Activated CD8-positive, alpha-beta memory T cell treated with anti-CD3 and anti-CD28 coated beads, Interleukin-2, amount 50 U/mL, for 24 hours (primary cell): ENCODE measurements at regions not wholly inside any gene's neighbourhood (a gene's known extent, or its start where the extent isn't known, plus 50 kb on each side); places are given as distances from the start of the nearest gene placed in this dataset.
"Not testable (repeated sequence)": the region's sequence is repeated elsewhere in the genome, so short reads cannot be mapped to it uniquely, and the experiment has no call there.

Experiments used
- DNase-seq: peaks from one replicate; pipeline ENCODE4 v3.0.0-alpha.2; 2020; ENCODE audit errors: extremely low read depth

DNA sequence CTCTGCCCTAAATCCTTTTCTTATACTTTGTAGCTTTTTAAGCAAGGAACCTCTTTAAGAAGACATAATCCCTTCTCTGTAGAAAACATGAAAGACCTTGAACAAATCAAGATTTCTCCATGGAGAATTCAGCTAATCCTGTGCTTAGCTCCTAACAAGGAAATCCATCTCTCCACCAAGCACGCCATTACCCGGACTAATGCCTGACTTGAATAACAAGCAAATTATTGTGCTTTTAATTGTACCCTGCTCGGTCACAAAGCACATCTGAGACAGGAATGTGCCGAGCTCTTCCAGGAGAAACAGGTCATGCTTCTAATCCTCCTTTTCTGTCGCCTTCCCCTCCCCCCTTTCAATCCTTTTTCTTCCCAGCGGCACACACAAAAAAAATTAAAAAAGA is 141.3 kb downstream of the PSAT1 start:
- DNase-seq = no peak

GRCh38 chr9:78438780-78439179 is 141.9 kb downstream of the PSAT1 start:
- DNase-seq = no peak

DNA sequence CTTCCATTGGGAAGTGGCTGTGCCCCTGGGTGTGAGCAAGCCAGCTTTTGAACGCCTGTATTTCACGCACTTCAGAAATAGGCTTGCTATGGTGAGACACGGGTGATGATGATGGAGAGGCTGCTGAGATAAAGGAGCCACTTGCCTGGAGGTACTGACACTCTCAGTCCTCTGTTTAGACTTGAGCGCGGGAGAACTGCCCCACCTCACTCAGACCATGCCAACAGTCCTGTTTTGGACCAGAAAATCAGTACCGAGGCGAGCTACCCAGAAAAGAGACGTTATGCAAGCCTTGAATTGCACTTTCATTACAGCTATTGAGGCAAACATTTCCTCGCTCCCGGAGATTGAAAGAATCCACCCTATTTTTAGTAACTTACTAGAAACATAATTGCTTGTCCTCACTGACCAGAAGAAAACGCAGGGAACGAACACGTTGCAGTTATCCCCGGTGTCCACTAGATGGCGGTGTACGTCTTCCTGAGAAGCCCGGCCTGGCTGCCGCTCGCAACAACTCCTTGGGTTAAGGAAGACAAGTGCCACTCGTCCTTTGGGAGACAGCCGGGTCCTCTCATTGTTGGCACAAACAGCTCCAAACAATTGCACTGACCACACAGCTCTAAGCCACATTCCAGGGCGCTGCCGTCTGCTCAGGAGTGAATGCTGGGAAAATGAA is 142.4 kb downstream of the PSAT1 start:
- peak; percentile 21 for DNase-seq

- DNase-seq = no peak
These were observed 143.2 kb downstream of the PSAT1 start for GRCh38 chr9:78439866-78440830.

GRCh38 chr9:78441396-78441795 is 144.5 kb downstream of the PSAT1 start:
- no peak for DNase-seq

- DNase-seq = no peak
These were observed 145.0 kb downstream of the PSAT1 start for GRCh38 chr9:78441822-78442431.

DNA sequence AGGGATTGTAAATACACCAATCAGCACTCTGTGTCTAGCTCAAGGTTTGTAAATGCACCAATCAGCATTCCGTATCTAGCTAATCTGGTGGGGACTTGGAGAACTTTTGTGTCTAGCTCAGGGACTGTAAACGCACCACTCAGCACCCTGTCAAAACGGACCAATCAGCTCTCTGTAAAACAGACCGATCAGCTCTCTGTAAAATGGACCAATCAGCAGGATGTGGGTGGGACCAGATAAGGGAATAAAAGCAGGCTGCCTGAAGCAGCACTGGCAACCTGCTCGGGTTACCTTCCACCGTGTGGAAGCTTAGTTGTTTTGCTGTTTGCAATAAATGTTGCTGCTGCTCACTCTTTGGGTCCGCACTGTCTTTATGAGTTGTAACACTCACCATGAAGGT is 145.7 kb downstream of the PSAT1 start:
- not testable (repeated sequence) for DNase-seq

GRCh38 chr9:78443946-78444345 is 147.0 kb downstream of the PSAT1 start:
- DNase-seq = no peak

GRCh38 chr9:78448960-78449673 is 152.2 kb downstream of the PSAT1 start:
- no peak for DNase-seq

DNA sequence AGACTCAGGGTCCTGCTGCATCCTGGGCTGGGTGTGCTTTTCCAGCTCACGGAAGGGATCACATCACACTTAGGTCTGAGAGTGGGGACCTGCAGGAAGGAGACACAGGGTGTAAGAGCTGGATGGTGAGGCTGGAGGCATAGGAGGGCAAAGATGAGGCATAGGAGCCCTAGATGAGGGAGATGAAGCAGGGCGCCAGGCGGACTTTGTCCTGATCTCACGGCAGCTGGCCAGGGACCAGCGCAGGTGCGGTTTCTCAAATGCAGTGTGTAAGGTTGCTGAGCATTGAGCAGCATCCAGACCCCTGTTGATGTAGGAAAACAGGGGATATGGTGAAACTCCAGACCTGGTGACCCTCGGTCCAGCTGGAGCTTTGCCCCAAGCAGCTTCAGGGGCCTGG is 156.5 kb downstream of the PSAT1 start:
- DNase-seq = no peak

DNA sequence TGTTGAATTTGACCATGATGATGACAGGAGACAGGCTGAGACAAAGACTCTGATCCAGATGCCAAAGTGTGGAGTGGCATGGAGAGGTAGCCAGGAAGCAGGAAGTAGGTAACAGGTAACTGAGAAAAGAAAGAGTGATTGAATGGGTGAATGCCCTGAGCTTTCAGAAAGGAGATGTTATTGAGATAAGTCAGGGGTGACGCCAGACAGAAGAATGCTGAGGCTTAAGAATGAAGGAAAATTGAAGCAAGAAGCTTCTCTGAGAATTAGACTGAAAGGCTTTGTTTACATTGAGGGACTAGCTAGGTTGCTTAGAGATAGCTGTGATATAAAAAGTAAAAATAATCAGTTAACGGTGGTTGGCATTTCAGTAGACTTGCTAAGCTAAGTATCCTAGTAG is 165.7 kb downstream of the PSAT1 start:
- DNase-seq = no peak

DNA sequence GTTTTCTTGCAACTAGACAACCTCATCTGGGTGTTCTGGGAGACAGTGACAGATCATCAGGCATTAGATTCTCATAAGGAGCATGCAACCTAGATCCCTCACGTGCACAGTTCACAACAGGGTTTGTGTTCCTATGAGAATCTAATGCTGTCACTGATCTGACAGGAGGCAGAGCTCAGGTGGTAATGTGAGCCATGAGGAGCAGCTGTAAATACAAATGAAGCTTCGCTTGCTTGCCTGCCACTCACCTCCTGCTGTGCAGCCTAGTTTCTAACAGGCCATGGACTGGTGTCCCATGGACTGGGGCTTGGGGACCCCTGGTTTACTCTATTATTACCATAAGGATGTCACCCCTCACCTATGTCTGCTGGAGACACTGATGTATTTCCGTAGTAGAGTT is 166.8 kb downstream of the PSAT1 start:
- DNase-seq = no peak

DNA sequence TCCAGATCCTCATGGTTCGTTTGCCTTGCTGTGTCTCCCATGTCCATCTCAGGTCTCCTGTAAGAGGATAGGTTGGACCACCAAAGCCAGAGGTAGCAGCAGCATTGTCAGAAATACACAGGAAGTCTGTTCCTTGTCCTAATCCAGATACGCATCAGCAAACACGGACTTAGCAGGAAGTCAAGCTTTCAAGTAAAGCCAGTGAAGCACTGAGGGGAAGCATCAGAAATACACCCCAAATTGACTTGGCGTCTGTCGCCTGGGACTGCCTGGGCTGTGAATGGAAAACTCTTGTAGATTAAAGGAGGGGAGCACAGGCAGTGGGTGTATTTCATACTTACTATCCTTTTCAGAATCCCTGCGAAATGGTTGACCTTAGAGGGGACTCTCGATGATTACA is 171.3 kb downstream of the PSAT1 start:
- DNase-seq = no peak

GRCh38 chr9:78468974-78469576 is 172.2 kb downstream of the PSAT1 start:
- no peak for DNase-seq

DNA sequence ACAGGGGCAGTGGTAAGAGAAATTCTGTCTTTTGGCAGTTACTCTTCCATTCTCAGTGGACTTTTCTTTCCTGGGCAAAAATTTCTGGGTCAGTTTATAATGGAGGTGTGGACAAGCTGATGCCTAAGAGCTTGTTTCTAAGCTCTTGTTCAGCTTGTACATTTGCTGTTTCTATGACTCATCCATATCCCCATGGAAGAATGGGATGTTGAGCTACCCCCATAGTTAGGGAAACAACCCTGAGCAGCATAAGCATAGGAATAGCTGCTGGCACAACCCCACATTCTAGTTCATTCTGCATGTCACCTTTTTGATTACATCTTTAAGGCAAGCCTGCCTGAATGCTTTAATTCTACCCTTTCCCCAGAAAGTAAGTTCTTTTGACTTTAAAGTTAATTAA is 173.3 kb downstream of the PSAT1 start:
- no peak for DNase-seq

GRCh38 chr9:78470741-78471140 is 173.8 kb downstream of the PSAT1 start:
- DNase-seq = no peak

DNA sequence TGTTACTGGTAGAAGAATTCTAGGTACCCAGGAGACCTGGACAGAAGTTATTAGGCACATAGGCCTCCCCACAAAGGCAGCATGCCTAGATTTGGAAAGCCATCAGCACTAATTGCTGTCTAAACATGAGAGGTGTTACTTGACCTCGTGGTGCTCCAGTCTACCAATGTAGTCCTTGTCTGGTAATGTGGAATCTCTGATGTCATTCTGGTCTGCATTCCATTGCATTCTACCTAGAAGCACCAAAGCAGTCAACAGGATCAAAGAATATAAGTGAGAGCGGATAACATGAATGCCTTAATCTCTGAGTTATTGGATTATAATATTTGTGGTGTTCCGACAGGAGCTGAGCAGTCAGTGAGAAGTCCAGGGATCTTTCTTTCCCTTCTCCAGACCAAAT is 175.2 kb downstream of the PSAT1 start:
- no peak for DNase-seq

- DNase-seq = no peak
These were observed 182.5 kb downstream of the PSAT1 start for GRCh38 chr9:78479441-78479840.

- DNase-seq = no peak
These were observed 189.7 kb downstream of the PSAT1 start for GRCh38 chr9:78486661-78487060.

GRCh38 chr9:78490231-78490630 is 193.3 kb downstream of the PSAT1 start:
- DNase-seq = no peak

GRCh38 chr9:78491402-78491801 is 194.5 kb downstream of the PSAT1 start:
- DNase-seq = no peak
